Spleen (tissue), 11 donors: ENCODE measurements at regions not wholly inside any gene's neighbourhood (a gene's known extent, or its start where the extent isn't known, plus 50 kb on each side); places are given as distances from the start of the nearest gene placed in this dataset.

Source experiments
- DNase-seq: peaks from one replicate; pipeline ENCODE4 v3.0.0-alpha.2; 2020
- H3K27ac ChIP-seq, 8 donors: fragments of 200-600 bp; sonication (generic) in 7 of 8; 1 replicate in 4 of 8; 2 replicates in 4 of 8; pipeline versions ENCODE4 v1.5.0 to v1.8.0; 2016 to 2021; ENCODE audit warnings: inconsistent platforms in 4 of 8, mild to moderate bottlenecking in 4 of 8, moderate library complexity in 1 of 8
- H3K27me3 ChIP-seq, 7 donors: fragments of 200-600 bp; sonication (generic) in 6 of 7; replicated peaks in 1 of 7; 1 replicate in 4 of 7; 2 replicates in 3 of 7; pipeline versions ENCODE4 v1.5.0 to v1.8.0; 2016 to 2021; ENCODE audit warnings: inconsistent platforms in 3 of 7, mild to moderate bottlenecking in 1 of 7
- H3K36me3 ChIP-seq, 6 donors: fragments of 200-600 bp; sonication (generic) in 5 of 6; 1 replicate in 4 of 6; 2 replicates in 2 of 6; pipeline versions ENCODE4 v1.5.0 to v1.8.0; 2016 to 2021; ENCODE audit warnings: inconsistent platforms in 2 of 6
- H3K4me1 ChIP-seq, 6 donors: fragments of 200-600 bp; sonication (generic) in 5 of 6; 1 replicate in 3 of 6; 2 replicates in 3 of 6; pipeline versions ENCODE4 v1.5.0 to v1.8.0; 2016 to 2021; ENCODE audit warnings: inconsistent platforms in 3 of 6
- H3K4me3 ChIP-seq, 8 donors: fragments of 200-600 bp; sonication (generic) in 7 of 8; 1 replicate in 4 of 8; 2 replicates in 4 of 8; pipeline versions ENCODE4 v1.5.0 to v1.8.0; 2016 to 2021; ENCODE audit warnings: inconsistent platforms in 4 of 8, mild to moderate bottlenecking in 4 of 8, moderate library complexity in 2 of 8
- H3K9me3 ChIP-seq, 8 donors: fragments of 200-600 bp; sonication (generic) in 7 of 8; 1 replicate in 4 of 8; 2 replicates in 4 of 8; pipeline versions ENCODE4 v1.5.0 to v1.8.0; 2016 to 2021; ENCODE audit warnings: inconsistent platforms in 4 of 8
- CTCF ChIP-seq, 11 experiments: fragments of 200-600 bp in 7 of 11; fragments of 450-650 bp in 4 of 11; sonication (generic) in 4 of 11; IDR thresholded peaks in 8 of 11; conservative IDR thresholded peaks in 3 of 11; 1 replicate in 7 of 11; 2 replicates in 4 of 11; pipeline versions ENCODE4 v1.4.0 to v1.8.0; 2016 to 2021; ENCODE audit warnings: antibody characterized with exemption in 11 of 11, inconsistent platforms in 4 of 11, mild to moderate bottlenecking in 1 of 11
- POLR2A ChIP-seq, 3 donors: fragments of 450-650 bp; IDR thresholded peaks; one replicate each; pipeline ENCODE4 v1.5.1; 2017; ENCODE audit warnings: antibody characterized with exemption in 3 of 3, mild to moderate bottlenecking in 1 of 3
- POLR2AphosphoS5 ChIP-seq, 3 donors: sonication (generic); formaldehyde crosslinking; IDR thresholded peaks; one replicate each; pipeline ENCODE4 v1.5.1; 2017; ENCODE audit warnings: antibody characterized with exemption in 3 of 3
- WGBS, 5 donors: extraction: QIAGEN DNeasy Blood & Tissue Kit in 3 of 5; methylation state at CpG; one replicate each; pipeline versions ENCODE4 v1.1.5 to v1.1.7; 2013 to 2018; 5-methylcytosine and 5-hydroxymethylcytosine counted together
- intact Hi-C: fragments of 100-400 bp; cut with DNase I; formaldehyde crosslinking; loops from one replicate; pipeline ENCODE4 v1.15.0; 2023; ENCODE audit warnings: low total_unique reads
- donor health status: healthy with polysubstance abuse.
- donor health status: DM: no; HTN: no; CAD: no; lungs with moderate emphysema.
- donor health status: DM: no; HTN: no; CAD: no.
- donor health status: Bipolar disorder and iron deficiency.
- donor health status: healthy.
- donor health status: DM: no; HTN: no; CAD: no.
- donor health status: DM: yes; HTN: yes; CAD: no.

- Histone ChIP-seq H3K4me3 (no peak overlapping the region), H3K27ac (no peak overlapping the region), H3K36me3 (no peaks in the 10 kb centered on the region), H3K9me3 (peaks cover 0 to 6% (median 0%) of the 10 kb centered on the region in 8 donors), H3K4me1 (no peaks in the 10 kb centered on the region), H3K27me3 (no peaks in the 10 kb centered on the region)
- no peak for DNase-seq
- intact Hi-C loops = no loop called here
- no peak for TF ChIP-seq POLR2AphosphoS5 (IDR thresholded peaks at IDR 0.05)
- TF ChIP-seq POLR2A (IDR thresholded peaks at IDR 0.05) = no peak
- TF ChIP-seq CTCF (IDR thresholded peaks at IDR 0.05 in 8 of 11, conservative IDR thresholded peaks at IDR 0.05 in 3 of 11) = no peak
- 50 to 67% (median 63%) methylated on average over 1 of the region's 1 CpG for WGBS, 5 donors
These were observed 217.9 kb upstream of the SLITRK5 start for GRCh38 chr13:87453244-87453643.

- Histone ChIP-seq H3K27ac (no peak overlapping the region), H3K4me1 (no peaks in the 10 kb centered on the region), H3K9me3 (peaks cover 0 to 6% (median 0%) of the 10 kb centered on the region in 8 donors), H3K27me3 (no peaks in the 10 kb centered on the region), H3K4me3 (no peak overlapping the region), H3K36me3 (no peaks in the 10 kb centered on the region)
- 20 to 42% (median 33%) methylated on average over 1 of the region's 1 CpG for WGBS, 5 donors
- TF ChIP-seq POLR2AphosphoS5 (IDR thresholded peaks at IDR 0.05) = no peak
- no peak for TF ChIP-seq POLR2A (IDR thresholded peaks at IDR 0.05)
- no peak for TF ChIP-seq CTCF (IDR thresholded peaks at IDR 0.05 in 8 of 11, conservative IDR thresholded peaks at IDR 0.05 in 3 of 11)
- intact Hi-C loops = no loop called here
- no peak for DNase-seq
These were observed 211.8 kb upstream of the SLITRK5 start for GRCh38 chr13:87459419-87459818.

- TF ChIP-seq POLR2A (IDR thresholded peaks at IDR 0.05) = no peak
- no peak for TF ChIP-seq CTCF (IDR thresholded peaks at IDR 0.05 in 8 of 11, conservative IDR thresholded peaks at IDR 0.05 in 3 of 11)
- no peak for TF ChIP-seq POLR2AphosphoS5 (IDR thresholded peaks at IDR 0.05)
These were observed 173.7 kb upstream of the SLITRK5 start for GRCh38 chr13:87497426-87497825.

GRCh38 chr13:87498681-87499080 lies 172.5 kb upstream of the SLITRK5 start:
- no peak overlapping the region for H3K4me3 ChIP-seq
- H3K27me3 ChIP-seq = no peaks in the 10 kb centered on the region
- intact Hi-C loops = no loop called here
- H3K27ac ChIP-seq = no peak overlapping the region
- no peaks in the 10 kb centered on the region for H3K36me3 ChIP-seq
- WGBS, 5 donors = 42 to 53% (median 48%) methylated on average over 2 of the region's 2 CpGs
- H3K4me1 ChIP-seq = no peaks in the 10 kb centered on the region
- peaks cover 0 to 18% (median 2%) of the 10 kb centered on the region in 8 donors for H3K9me3 ChIP-seq
- DNase-seq = no peak
- TF ChIP-seq POLR2A (IDR thresholded peaks at IDR 0.05) = no peak
- no peak for TF ChIP-seq CTCF (IDR thresholded peaks at IDR 0.05 in 8 of 11, conservative IDR thresholded peaks at IDR 0.05 in 3 of 11)
- TF ChIP-seq POLR2AphosphoS5 (IDR thresholded peaks at IDR 0.05) = no peak

More at GRCh38 chr13:87497426-87497825, 173.7 kb upstream of the SLITRK5 start:
- WGBS, 5 donors = 64 to 76% (median 70%) methylated on average over 2 of the region's 2 CpGs
- Histone ChIP-seq H3K36me3 (no peaks in the 10 kb centered on the region), H3K27ac (no peak overlapping the region), H3K9me3 (peaks cover 0 to 18% (median 2%) of the 10 kb centered on the region in 8 donors), H3K4me1 (no peaks in the 10 kb centered on the region), H3K4me3 (no peak overlapping the region), H3K27me3 (no peaks in the 10 kb centered on the region)
- no peak for DNase-seq
- intact Hi-C loops = no loop called here
